ENCODE measurements at regions not wholly inside any gene's neighbourhood (a gene's known extent, or its start where the extent isn't known, plus 50 kb on each side); places are given as distances from the start of the nearest gene placed in this dataset.

- TF ChIP-seq, protein P1, sequence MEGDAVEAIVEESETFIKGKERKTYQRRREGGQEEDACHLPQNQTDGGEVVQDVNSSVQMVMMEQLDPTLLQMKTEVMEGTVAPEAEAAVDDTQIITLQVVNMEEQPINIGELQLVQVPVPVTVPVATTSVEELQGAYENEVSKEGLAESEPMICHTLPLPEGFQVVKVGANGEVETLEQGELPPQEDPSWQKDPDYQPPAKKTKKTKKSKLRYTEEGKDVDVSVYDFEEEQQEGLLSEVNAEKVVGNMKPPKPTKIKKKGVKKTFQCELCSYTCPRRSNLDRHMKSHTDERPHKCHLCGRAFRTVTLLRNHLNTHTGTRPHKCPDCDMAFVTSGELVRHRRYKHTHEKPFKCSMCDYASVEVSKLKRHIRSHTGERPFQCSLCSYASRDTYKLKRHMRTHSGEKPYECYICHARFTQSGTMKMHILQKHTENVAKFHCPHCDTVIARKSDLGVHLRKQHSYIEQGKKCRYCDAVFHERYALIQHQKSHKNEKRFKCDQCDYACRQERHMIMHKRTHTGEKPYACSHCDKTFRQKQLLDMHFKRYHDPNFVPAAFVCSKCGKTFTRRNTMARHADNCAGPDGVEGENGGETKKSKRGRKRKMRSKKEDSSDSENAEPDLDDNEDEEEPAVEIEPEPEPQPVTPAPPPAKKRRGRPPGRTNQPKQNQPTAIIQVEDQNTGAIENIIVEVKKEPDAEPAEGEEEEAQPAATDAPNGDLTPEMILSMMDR (IDR thresholded peaks at IDR 0.05): no peak
- TF ChIP-seq EZH2 (IDR thresholded peaks at IDR 0.05; ENCODE audit: borderline replicate concordance, insufficient read depth, low read depth, low read length, poor library complexity, severe bottlenecking): no peak
These were observed 472.1 kb upstream of the IGFBP3 start for GRCh38 chr7:46393142-46393541.
